GM19397 (cell line): ENCODE measurements at regions not wholly inside any gene's neighbourhood (a gene's known extent, or its start where the extent isn't known, plus 50 kb on each side); places are given as distances from the start of the nearest gene placed in this dataset.
"Not testable (repeated sequence)": the region's sequence is repeated elsewhere in the genome, so short reads cannot be mapped to it uniquely, and the experiment has no call there.

ENCODE experiments used
- ATAC-seq: cut with Tn5 transposase; IDR thresholded peaks from one replicate; pipeline ENCODE4 v1.9.1; 2021; ENCODE audit warnings: mild to moderate bottlenecking, moderate library complexity; ENCODE audit not compliant: unreplicated experiment

GRCh38 chr13:89518289-89519077 lies 1829.0 kb upstream of the MIR17HG start:
- no peak for ATAC-seq

- no peak for ATAC-seq
These were observed 1827.0 kb upstream of the MIR17HG start for GRCh38 chr13:89520468-89520867.

GRCh38 chr13:89521672-89522071 lies 1825.8 kb upstream of the MIR17HG start:
- ATAC-seq: not testable (repeated sequence)

- no peak for ATAC-seq
These were observed 1806.1 kb upstream of the MIR17HG start for GRCh38 chr13:89541091-89542030.

- ATAC-seq: no peak
These were observed 1796.5 kb upstream of the MIR17HG start for GRCh38 chr13:89550938-89551337.

GRCh38 chr13:89554801-89555200 lies 1792.7 kb upstream of the MIR17HG start:
- no peak for ATAC-seq

- ATAC-seq: no peak
These were observed 1781.9 kb upstream of the MIR17HG start for GRCh38 chr13:89565476-89566100.

GRCh38 chr13:89567025-89567424 lies 1780.5 kb upstream of the MIR17HG start:
- no peak for ATAC-seq

- ATAC-seq: no peak
These were observed 1779.2 kb upstream of the MIR17HG start for GRCh38 chr13:89568276-89568675.

- no peak for ATAC-seq
These were observed 1778.7 kb upstream of the MIR17HG start for GRCh38 chr13:89568746-89569145.

GRCh38 chr13:89571676-89572075 lies 1775.8 kb upstream of the MIR17HG start:
- ATAC-seq: no peak

- ATAC-seq: no peak
These were observed 1773.4 kb upstream of the MIR17HG start for GRCh38 chr13:89574077-89574476.

GRCh38 chr13:89577301-89577700 lies 1770.2 kb upstream of the MIR17HG start:
- no peak for ATAC-seq

- no peak for ATAC-seq
These were observed 1763.3 kb upstream of the MIR17HG start for GRCh38 chr13:89584058-89584620.

GRCh38 chr13:89602655-89603054 lies 1744.8 kb upstream of the MIR17HG start:
- ATAC-seq: no peak

GRCh38 chr13:89603187-89603586 lies 1744.3 kb upstream of the MIR17HG start:
- no peak for ATAC-seq

GRCh38 chr13:89609318-89609717 lies 1738.2 kb upstream of the MIR17HG start:
- no peak for ATAC-seq

- no peak for ATAC-seq
These were observed 1737.2 kb upstream of the MIR17HG start for GRCh38 chr13:89610331-89610730.

- ATAC-seq: no peak
These were observed 1736.6 kb upstream of the MIR17HG start for GRCh38 chr13:89610881-89611280.

GRCh38 chr13:89627996-89628395 lies 1719.5 kb upstream of the MIR17HG start:
- no peak for ATAC-seq

GRCh38 chr13:89628567-89628966 lies 1718.9 kb upstream of the MIR17HG start:
- no peak for ATAC-seq
